ENCODE measurements at regions not wholly inside any gene's neighbourhood (a gene's known extent, or its start where the extent isn't known, plus 50 kb on each side); places are given as distances from the start of the nearest gene placed in this dataset.
"Not testable (repeated sequence)": the region's sequence is repeated elsewhere in the genome, so short reads cannot be mapped to it uniquely, and the experiment has no call there.

GRCh38 chr7:119988401-119988800 lies 284.6 kb upstream of the KCND2 start:
- no peak for DNase-seq (ENCODE audit: low spot score in 2 of 2)
- peaks cover 4% of the 10 kb centered on the region for H3K9me3 ChIP-seq
- TF ChIP-seq POLR2AphosphoS5 (IDR thresholded peaks at IDR 0.05) = no peak
- no peak for TF ChIP-seq POLR2A (IDR thresholded peaks at IDR 0.05)
- TF ChIP-seq EP300 (IDR thresholded peaks at IDR 0.05) = no peak
- no peak for TF ChIP-seq CTCF (IDR thresholded peaks at IDR 0.05)
- H3K27ac ChIP-seq = no peak overlapping the region
- no peak overlapping the region for H3K4me3 ChIP-seq
- no peaks in the 10 kb centered on the region for H3K27me3 ChIP-seq
- no peaks in the 10 kb centered on the region for H3K4me1 ChIP-seq
- H3K36me3 ChIP-seq = no peaks in the 10 kb centered on the region
- WGBS = 84% methylated on average over 1 of the region's 1 CpG

- DNase-seq (ENCODE audit: low spot score in 2 of 2) = no peak
Observed at GRCh38 chr7:119994928-119995327, 278.0 kb upstream of the KCND2 start.

GRCh38 chr7:119996634-119997033 lies 276.3 kb upstream of the KCND2 start:
- Histone ChIP-seq H3K36me3 (no peaks in the 10 kb centered on the region), H3K27ac (no peak overlapping the region), H3K4me3 (no peak overlapping the region), H3K4me1 (no peaks in the 10 kb centered on the region), H3K9me3 (no peaks in the 10 kb centered on the region), H3K27me3 (no peaks in the 10 kb centered on the region)
- no peak for TF ChIP-seq CTCF (IDR thresholded peaks at IDR 0.05)
- no peak for TF ChIP-seq POLR2A (IDR thresholded peaks at IDR 0.05)
- DNase-seq (ENCODE audit: low spot score in 2 of 2) = no peak
- 59% methylated on average over 3 of the region's 3 CpGs for WGBS

More at GRCh38 chr7:119994928-119995327, 278.0 kb upstream of the KCND2 start:
- WGBS = 89% methylated on average over 3 of the region's 3 CpGs
- Histone ChIP-seq H3K27me3 (no peaks in the 10 kb centered on the region), H3K4me1 (no peaks in the 10 kb centered on the region), H3K4me3 (no peak overlapping the region), H3K9me3 (peaks cover 4% of the 10 kb centered on the region), H3K27ac (no peak overlapping the region), H3K36me3 (no peaks in the 10 kb centered on the region)
- no peak for TF ChIP-seq POLR2AphosphoS5 (IDR thresholded peaks at IDR 0.05)
- no peak for TF ChIP-seq POLR2A (IDR thresholded peaks at IDR 0.05)
- TF ChIP-seq CTCF (IDR thresholded peaks at IDR 0.05) = no peak
- no peak for TF ChIP-seq EP300 (IDR thresholded peaks at IDR 0.05)

GRCh38 chr7:119999738-120000475 lies 273.1 kb upstream of the KCND2 start:
- H3K27me3 ChIP-seq = no peaks in the 10 kb centered on the region
- no peak overlapping the region for H3K4me3 ChIP-seq
- DNase-seq (ENCODE audit: low spot score in 2 of 2) = no peak
- TF ChIP-seq POLR2AphosphoS5 (IDR thresholded peaks at IDR 0.05) = no peak
- TF ChIP-seq POLR2A (IDR thresholded peaks at IDR 0.05) = no peak
- H3K27ac ChIP-seq = no peak overlapping the region
- no peaks in the 10 kb centered on the region for H3K36me3 ChIP-seq
- 93% methylated on average over 5 of the region's 5 CpGs for WGBS
- H3K4me1 ChIP-seq = no peaks in the 10 kb centered on the region
- no peaks in the 10 kb centered on the region for H3K9me3 ChIP-seq

GRCh38 chr7:120005720-120006119 lies 267.3 kb upstream of the KCND2 start:
- Histone ChIP-seq H3K4me1 (no peaks in the 10 kb centered on the region), H3K27me3 (no peaks in the 10 kb centered on the region), H3K4me3 (no peak overlapping the region), H3K9me3 (no peaks in the 10 kb centered on the region), H3K36me3 (no peaks in the 10 kb centered on the region), H3K27ac (no peak overlapping the region)
- no peak for DNase-seq (ENCODE audit: low spot score in 2 of 2)
- 87% methylated on average over 6 of the region's 6 CpGs for WGBS
- no peak for TF ChIP-seq CTCF (IDR thresholded peaks at IDR 0.05)
- TF ChIP-seq POLR2AphosphoS5 (IDR thresholded peaks at IDR 0.05) = no peak
- TF ChIP-seq POLR2A (IDR thresholded peaks at IDR 0.05) = no peak
- TF ChIP-seq EP300 (IDR thresholded peaks at IDR 0.05) = no peak

GRCh38 chr7:120014301-120014700 lies 258.7 kb upstream of the KCND2 start:
- not testable (repeated sequence) for H3K27ac ChIP-seq; H3K4me1 ChIP-seq; H3K4me3 ChIP-seq; DNase-seq (ENCODE audit: low spot score in 2 of 2); H3K27me3 ChIP-seq; H3K9me3 ChIP-seq; H3K36me3 ChIP-seq
- WGBS = 88% methylated on average over 5 of the region's 5 CpGs
